ENCODE measurements at regions not wholly inside any gene's neighbourhood (a gene's known extent, or its start where the extent isn't known, plus 50 kb on each side); places are given as distances from the start of the nearest gene placed in this dataset.

- Mint-ChIP-seq H3K4me3 (ENCODE audit: unreplicated experiment) (no peak overlapping the region), H3K27ac (ENCODE audit: unreplicated experiment) (no peak overlapping the region), H3K36me3 (ENCODE audit: low read depth, unreplicated experiment) (no peaks in the 10 kb centered on the region), H3K27me3 (ENCODE audit: low read depth, unreplicated experiment) (no peaks in the 10 kb centered on the region), H3K4me1 (ENCODE audit: low read depth, unreplicated experiment) (peaks cover 10% of the 10 kb centered on the region), H3K9me3 (ENCODE audit: unreplicated experiment) (no peaks in the 10 kb centered on the region)
- no peaks in the 10 kb centered on the region for H3K36me3 ChIP-seq (ENCODE audit: insufficient read depth, low read length)
- no peak for TF ChIP-seq EZH2 (IDR thresholded peaks at IDR 0.05; ENCODE audit: insufficient read depth, low read length)
- no peak for TF ChIP-seq CTCF (IDR thresholded peaks at IDR 0.05; ENCODE audit: insufficient read depth, low read depth, low read length)
- no peak overlapping the region for H2AFZ ChIP-seq (ENCODE audit: low read depth, low read length)
- no peaks in the 10 kb centered on the region for H3K27me3 ChIP-seq (ENCODE audit: insufficient read depth, low read length)
- H3K9ac ChIP-seq (ENCODE audit: low read length), result no peak overlapping the region
- no peaks in the 10 kb centered on the region for H4K20me1 ChIP-seq (ENCODE audit: insufficient read depth, low read length)
- DNase-seq (ENCODE audit: low read depth) (peak; percentile 54), FAIRE-seq (no peak)
- no peaks in the 10 kb centered on the region for H3K79me2 ChIP-seq (ENCODE audit: insufficient read depth, low read length)
- no peak overlapping the region for H3K4me3 ChIP-seq (ENCODE audit: insufficient read depth, low read depth, low read length)
- H3K4me1 ChIP-seq (ENCODE audit: insufficient read depth, low read length), result no peaks in the 10 kb centered on the region
- no peak overlapping the region for H3K4me2 ChIP-seq (ENCODE audit: low read length)
- no peaks in the 10 kb centered on the region for H3K9me3 ChIP-seq (ENCODE audit: insufficient read depth, low read depth, low read length)
- H3K27ac ChIP-seq (ENCODE audit: low read depth, low read length), result no peak overlapping the region
Observed at GRCh38 chrX:151830911-151831310, 81.8 kb upstream of the MAGEA4 start.

- Mint-ChIP-seq H3K4me3 (ENCODE audit: unreplicated experiment) (no peak overlapping the region), H3K27ac (ENCODE audit: unreplicated experiment) (no peak overlapping the region), H3K27me3 (ENCODE audit: low read depth, unreplicated experiment) (peaks cover 3% of the 10 kb centered on the region), H3K36me3 (ENCODE audit: low read depth, unreplicated experiment) (no peaks in the 10 kb centered on the region), H3K4me1 (ENCODE audit: low read depth, unreplicated experiment) (no peaks in the 10 kb centered on the region), H3K9me3 (ENCODE audit: unreplicated experiment) (no peaks in the 10 kb centered on the region)
- Histone ChIP-seq H3K36me3 (ENCODE audit: insufficient read depth, low read length) (no peaks in the 10 kb centered on the region), H3K27ac (ENCODE audit: low read depth, low read length) (no peak overlapping the region), H3K79me2 (ENCODE audit: insufficient read depth, low read length) (no peaks in the 10 kb centered on the region), H4K20me1 (ENCODE audit: insufficient read depth, low read length) (no peaks in the 10 kb centered on the region), H3K27me3 (ENCODE audit: insufficient read depth, low read length) (no peaks in the 10 kb centered on the region), H3K9ac (ENCODE audit: low read length) (no peak overlapping the region), H3K4me1 (ENCODE audit: insufficient read depth, low read length) (no peaks in the 10 kb centered on the region), H3K4me2 (ENCODE audit: low read length) (no peak overlapping the region), H2AFZ (ENCODE audit: low read depth, low read length) (no peak overlapping the region), H3K9me3 (ENCODE audit: insufficient read depth, low read depth, low read length) (no peaks in the 10 kb centered on the region), H3K4me3 (ENCODE audit: insufficient read depth, low read depth, low read length) (no peak overlapping the region)
- no peak for DNase-seq (ENCODE audit: low read depth)
- TF ChIP-seq EZH2 (IDR thresholded peaks at IDR 0.05; ENCODE audit: insufficient read depth, low read length) (no peak), CTCF (IDR thresholded peaks at IDR 0.05; ENCODE audit: insufficient read depth, low read depth, low read length) (no peak)
- FAIRE-seq, result no peak
Observed at GRCh38 chrX:151852294-151852693, 60.4 kb upstream of the MAGEA4 start.

GRCh38 chrX:151854726-151855495 lies 57.8 kb upstream of the MAGEA4 start:
- H3K9me3 Mint-ChIP-seq (ENCODE audit: unreplicated experiment), result no peaks in the 10 kb centered on the region
- Histone ChIP-seq H3K9ac (ENCODE audit: low read length) (no peak overlapping the region), H3K4me1 (ENCODE audit: insufficient read depth, low read length) (no peaks in the 10 kb centered on the region), H3K9me3 (ENCODE audit: insufficient read depth, low read depth, low read length) (no peaks in the 10 kb centered on the region), H4K20me1 (ENCODE audit: insufficient read depth, low read length) (no peaks in the 10 kb centered on the region), H3K79me2 (ENCODE audit: insufficient read depth, low read length) (no peaks in the 10 kb centered on the region), H3K27me3 (ENCODE audit: insufficient read depth, low read length) (no peaks in the 10 kb centered on the region), H3K4me2 (ENCODE audit: low read length) (no peak overlapping the region), H3K4me3 (ENCODE audit: insufficient read depth, low read depth, low read length) (no peak overlapping the region), H3K36me3 (ENCODE audit: insufficient read depth, low read length) (no peaks in the 10 kb centered on the region), H2AFZ (ENCODE audit: low read depth, low read length) (no peak overlapping the region), H3K27ac (ENCODE audit: low read depth, low read length) (no peak overlapping the region)
- no peak for TF ChIP-seq CTCF (IDR thresholded peaks at IDR 0.05; ENCODE audit: insufficient read depth, low read depth, low read length)
- no peak for TF ChIP-seq EZH2 (IDR thresholded peaks at IDR 0.05; ENCODE audit: insufficient read depth, low read length)
- no peaks in the 10 kb centered on the region for H3K36me3 Mint-ChIP-seq (ENCODE audit: low read depth, unreplicated experiment)
- H3K27ac Mint-ChIP-seq (ENCODE audit: unreplicated experiment), result no peak overlapping the region
- H3K4me3 Mint-ChIP-seq (ENCODE audit: unreplicated experiment), result no peak overlapping the region
- peaks cover 3% of the 10 kb centered on the region for H3K27me3 Mint-ChIP-seq (ENCODE audit: low read depth, unreplicated experiment)
- peak; percentile 60 for FAIRE-seq
- no peaks in the 10 kb centered on the region for H3K4me1 Mint-ChIP-seq (ENCODE audit: low read depth, unreplicated experiment)
- no peak for DNase-seq (ENCODE audit: low read depth)

All from astrocyte (in vitro differentiated cells and primary cell).